ENCODE measurements at regions not wholly inside any gene's neighbourhood (a gene's known extent, or its start where the extent isn't known, plus 50 kb on each side); places are given as distances from the start of the nearest gene placed in this dataset.

GRCh38 chr6:165082636-165083035 is 226.8 kb downstream of the C6orf118 start:
- no peak for DNase-seq (ENCODE audit: low read depth)

GRCh38 chr6:165081944-165082532 is 227.4 kb downstream of the C6orf118 start:
- no peak for DNase-seq (ENCODE audit: low read depth)

DNA sequence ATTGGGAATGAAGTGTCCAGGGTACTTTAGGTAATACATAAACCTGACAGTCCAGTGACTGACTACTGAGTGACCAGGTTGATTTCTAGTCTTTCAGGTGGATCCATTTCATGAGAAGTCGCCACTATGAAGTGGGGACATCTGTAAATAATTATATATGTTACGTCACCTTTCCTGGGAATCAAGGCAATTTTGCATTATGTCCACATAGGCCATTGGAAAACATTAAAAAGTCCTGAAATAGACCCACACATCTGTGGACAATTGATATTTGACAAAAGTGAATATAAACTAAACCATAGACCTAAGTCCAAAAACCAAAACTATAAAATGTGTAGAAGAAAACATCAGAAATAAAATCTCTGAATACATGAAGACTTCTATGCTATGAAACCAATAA is 231.5 kb downstream of the C6orf118 start:
- DNase-seq (ENCODE audit: low read depth): no peak

- no peak for DNase-seq (ENCODE audit: low read depth)
Observed at GRCh38 chr6:165071906-165072305, 237.5 kb downstream of the C6orf118 start.

- DNase-seq (ENCODE audit: low read depth): peak; percentile 27
Observed at GRCh38 chr6:165060720-165061119, 248.7 kb downstream of the C6orf118 start.

DNA sequence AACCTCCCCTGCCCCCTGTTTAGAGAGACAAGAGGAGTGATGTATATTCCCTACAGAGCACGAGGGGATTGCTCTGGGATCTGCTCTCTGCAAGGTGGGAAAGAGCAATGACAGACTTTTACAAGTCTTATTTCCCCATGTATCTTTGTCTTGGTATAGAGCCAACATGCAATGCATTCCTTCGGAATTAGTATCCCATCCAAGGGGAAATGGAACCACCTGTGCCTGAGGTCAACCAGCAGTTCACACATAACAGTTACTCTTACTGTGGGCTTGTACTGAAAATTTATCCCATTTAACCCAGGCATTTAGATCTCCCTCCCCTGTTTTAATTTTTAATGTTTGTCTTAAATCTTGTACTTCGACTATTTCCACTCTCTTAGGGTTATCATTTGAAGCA is 250.4 kb downstream of the C6orf118 start:
- no peak for DNase-seq (ENCODE audit: low read depth)

- no peak for DNase-seq (ENCODE audit: low read depth)
Observed at GRCh38 chr6:165056292-165056691, 253.1 kb downstream of the C6orf118 start.

DNA sequence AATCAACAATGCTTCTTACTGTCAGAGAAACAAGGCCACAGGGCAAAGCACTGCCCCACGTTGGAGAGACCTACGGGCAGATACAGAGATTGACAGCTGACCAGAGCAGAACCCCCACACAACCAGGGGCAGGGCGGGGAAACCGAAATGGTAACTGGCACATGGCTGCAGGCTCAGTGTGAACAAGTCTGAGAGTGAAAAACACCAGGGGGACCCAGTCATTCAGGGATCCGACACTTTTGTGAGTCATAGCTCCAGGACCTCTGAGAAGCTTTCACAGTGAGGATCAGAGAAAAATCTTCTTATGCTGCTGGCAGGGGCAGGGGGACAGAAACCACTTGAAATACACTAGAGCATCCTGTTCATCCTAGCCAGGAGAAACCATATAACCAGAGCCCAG is 254.2 kb downstream of the C6orf118 start:
- no peak for DNase-seq (ENCODE audit: low read depth)

DNA sequence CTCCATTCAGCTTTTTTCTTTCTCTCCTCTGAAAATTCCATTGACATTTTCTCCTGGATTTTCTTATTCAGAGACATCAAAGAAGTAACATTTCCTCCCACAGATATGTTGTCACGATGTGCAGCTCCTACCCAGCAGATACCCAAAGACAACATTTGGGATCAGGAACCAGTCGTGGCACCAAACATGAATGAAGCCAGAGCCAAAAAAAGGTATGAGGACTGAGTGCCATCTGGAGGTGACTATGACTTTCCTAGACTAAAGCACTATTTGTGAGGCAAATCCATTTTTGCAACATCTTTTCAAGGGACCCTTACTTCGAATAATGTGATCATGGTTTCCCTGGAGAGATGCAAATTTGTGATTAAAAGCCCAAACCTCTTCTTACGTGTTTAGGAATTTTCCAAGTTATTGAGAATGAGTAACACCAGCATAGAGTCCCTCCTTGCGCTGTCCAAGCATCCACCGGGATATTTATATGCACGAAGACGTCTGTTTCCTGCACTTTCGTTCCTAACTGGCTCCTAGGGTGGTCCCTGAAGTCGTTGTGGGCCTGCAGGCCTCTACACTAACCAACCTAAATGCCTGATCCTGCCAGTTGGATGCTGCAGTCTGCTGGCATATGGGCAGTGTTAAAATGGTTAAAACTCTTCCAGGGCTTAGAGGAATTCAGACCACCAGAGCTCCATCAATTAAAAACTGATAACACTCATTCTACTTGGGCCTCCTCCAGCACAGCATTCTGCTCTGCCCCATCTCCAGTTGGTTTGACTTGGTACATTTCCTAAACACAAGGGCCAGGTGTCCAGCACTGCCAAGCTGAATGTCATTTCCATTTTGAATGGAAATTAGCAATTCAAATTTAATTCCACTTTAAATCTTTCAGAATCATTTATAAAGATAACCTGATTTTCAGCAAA is 256.6 kb downstream of the C6orf118 start:
- DNase-seq (ENCODE audit: low read depth): no peak

DNA sequence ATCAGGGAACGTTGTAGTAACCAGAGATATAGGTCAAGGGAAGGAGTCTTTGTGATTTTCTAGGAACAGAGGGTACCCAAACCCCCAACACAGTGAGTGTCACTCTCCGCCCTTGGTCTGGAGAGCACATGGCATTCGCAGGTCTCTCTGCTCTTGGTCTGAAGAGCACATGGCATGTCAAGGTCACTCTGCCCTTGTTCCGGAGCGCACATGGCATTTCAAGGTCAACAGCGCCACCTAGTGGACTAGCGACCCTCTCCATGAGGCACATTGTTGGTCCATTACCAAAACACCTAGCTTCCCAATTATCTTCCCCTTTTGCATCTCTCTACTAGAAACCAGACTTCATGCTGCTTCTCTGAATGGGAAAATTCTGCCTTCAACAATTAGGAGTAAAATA is 260.0 kb downstream of the C6orf118 start:
- DNase-seq (ENCODE audit: low read depth): no peak

DNA sequence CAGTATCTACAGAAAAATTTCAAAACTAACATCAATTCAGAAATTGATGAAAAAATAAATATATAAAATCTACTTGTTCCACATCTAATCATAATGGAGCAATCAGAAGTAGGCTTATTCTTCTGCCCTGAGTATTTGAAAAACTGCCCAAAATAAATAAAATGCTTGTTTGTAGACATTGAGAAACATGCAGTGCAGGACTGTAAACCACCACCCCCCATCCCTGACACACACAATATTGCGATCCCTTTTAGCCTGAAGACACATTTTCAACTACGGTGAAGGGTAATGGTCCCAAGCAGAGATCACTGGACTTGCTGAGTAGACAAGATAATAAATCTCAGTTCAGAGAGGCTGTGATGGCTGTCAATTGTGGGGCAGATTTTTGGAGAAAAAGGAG is 261.5 kb downstream of the C6orf118 start:
- DNase-seq (ENCODE audit: low read depth): no peak

GRCh38 chr6:165045631-165046030 is 263.8 kb downstream of the C6orf118 start:
- DNase-seq (ENCODE audit: low read depth): no peak

DNA sequence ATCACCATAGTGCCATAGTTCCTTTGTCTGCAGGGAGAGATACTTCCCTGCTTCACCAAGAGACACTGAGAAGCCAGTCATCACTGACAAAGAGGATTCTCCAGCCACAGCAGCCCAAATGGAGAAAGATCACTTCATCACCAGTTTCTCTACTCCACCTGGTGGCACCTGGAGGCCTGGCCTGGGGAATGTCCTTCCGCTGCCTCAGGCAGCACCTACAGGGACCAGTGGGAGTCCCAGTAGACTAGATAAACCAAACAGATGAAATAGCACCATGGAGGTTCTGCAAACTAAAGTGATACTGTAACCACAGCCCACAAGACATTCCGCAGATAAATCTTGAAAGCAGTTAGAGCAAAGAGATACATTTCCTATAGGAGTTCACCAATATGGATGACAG is 266.5 kb downstream of the C6orf118 start:
- DNase-seq (ENCODE audit: low read depth): no peak

- no peak for DNase-seq (ENCODE audit: low read depth)
Observed at GRCh38 chr6:165040440-165040839, 269.0 kb downstream of the C6orf118 start.

DNA sequence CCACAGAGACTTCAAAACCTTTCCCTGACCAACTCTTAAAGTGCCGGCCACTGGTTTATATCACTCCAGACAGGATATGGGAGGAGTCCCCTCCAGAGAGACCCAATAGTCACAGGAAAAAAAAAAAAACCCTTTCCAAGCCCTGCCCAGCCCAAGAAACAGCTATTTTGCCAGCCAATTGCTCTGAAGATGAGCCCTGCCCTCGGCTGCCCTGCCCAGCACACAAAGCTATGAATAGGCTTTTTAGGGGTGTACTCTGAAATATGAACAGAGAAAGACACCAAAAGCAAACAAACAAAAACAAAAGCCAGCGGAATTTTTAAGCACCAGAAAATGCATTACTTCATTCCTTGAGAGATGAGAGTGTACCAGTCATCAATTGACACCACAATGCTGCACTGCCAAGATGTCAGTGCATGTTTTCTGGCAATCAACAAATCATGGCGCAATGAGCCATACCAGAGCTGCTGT is 275.1 kb downstream of the C6orf118 start:
- peak; percentile 53 for DNase-seq (ENCODE audit: low read depth)

DNA sequence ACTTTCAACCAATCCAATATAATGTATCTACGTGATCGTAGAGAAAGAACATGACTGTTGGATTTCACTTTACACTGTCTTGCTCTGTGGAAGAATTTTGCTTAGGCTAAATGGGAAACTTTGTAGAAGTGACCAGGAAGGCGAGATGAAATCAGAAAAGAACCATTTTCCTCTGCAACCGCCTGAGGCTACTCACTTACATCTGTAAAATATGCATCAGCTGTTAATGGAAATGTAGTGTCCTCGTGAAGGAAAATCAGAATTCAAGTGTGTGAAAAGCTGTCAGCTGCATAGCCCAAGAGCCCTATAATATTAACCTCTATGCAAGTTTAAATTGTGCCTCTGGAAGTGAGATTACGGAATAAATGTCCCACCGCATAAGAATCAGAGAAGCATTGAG is 277.9 kb downstream of the C6orf118 start:
- DNase-seq (ENCODE audit: low read depth): no peak

DNA sequence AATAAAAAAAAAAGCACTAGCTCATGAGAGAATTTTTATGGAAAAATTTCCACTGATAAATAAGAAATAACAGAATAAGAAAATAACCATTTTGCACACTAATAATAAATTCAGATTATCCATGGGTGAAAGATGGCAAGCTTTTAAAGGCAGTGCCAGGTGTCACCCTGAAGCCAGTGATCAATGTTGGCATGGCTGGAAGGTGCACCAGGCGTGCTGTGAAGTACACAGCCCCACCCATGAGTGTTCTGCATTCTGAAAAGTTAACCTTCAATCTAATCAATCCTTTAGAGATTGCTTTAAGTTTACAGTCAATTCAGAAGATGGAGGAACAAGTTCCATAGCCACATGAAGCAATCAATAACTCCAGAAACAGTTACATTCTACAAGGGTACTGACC is 284.4 kb downstream of the C6orf118 start:
- no peak for DNase-seq (ENCODE audit: low read depth)

DNA sequence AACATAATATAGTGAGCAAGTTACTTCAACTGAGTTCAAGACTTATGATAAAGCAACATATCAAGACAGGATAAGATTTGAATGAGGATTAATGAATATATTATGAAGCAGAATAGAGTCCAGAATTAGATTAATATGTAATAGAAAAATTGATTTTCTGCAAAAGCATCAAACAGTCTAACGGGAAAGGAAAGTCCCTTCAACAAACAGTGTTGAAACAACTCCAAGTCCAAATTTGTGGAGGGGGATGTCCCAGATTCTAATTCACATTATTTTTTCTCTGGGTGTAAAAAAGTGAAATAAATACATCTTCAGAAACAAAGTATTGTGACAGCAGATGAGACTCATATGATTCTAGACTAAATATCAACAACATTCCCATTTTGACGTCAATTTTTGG is 289.7 kb downstream of the C6orf118 start:
- no peak for DNase-seq (ENCODE audit: low read depth)

- DNase-seq (ENCODE audit: low read depth): no peak
Observed at GRCh38 chr6:165015676-165016075, 293.7 kb downstream of the C6orf118 start.

DNA sequence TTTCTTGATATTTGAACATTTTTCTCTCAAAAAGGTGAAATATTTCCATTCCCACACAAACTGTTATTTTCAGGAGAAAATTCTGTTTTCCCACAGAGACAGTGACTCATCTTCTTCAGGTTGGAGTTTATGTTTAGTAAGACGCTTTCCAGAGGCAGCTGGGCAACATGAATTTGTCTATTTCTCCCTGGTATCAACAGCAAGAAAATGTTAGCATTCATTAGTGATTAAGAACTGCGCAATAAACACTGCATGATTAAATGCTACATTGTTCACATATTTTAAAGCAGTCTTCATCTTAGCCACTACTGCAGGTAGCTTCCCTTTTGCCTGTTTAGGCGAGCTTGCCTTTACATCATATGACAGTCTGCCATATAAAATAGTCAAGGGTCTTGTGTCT is 295.7 kb downstream of the C6orf118 start:
- DNase-seq (ENCODE audit: low read depth): no peak

- DNase-seq (ENCODE audit: low read depth): no peak
Observed at GRCh38 chr6:165012183-165012582, 297.2 kb downstream of the C6orf118 start.

GRCh38 chr6:165010556-165011535 is 298.6 kb downstream of the C6orf118 start:
- DNase-seq (ENCODE audit: low read depth): peak; percentile 19

All from GM04503 (cell line).